Prostate gland (tissue), 2 donors: ENCODE measurements at regions not wholly inside any gene's neighbourhood (a gene's known extent, or its start where the extent isn't known, plus 50 kb on each side); places are given as distances from the start of the nearest gene placed in this dataset.

ENCODE experiments used
- POLR2A ChIP-seq: fragments of 450-650 bp; IDR thresholded peaks from one replicate; pipeline ENCODE4 v1.6.1; 2016; ENCODE audit warnings: antibody characterized with exemption, mild to moderate bottlenecking
- TF ChIP-seq, protein P1 (sequence below), 4 experiments: fragments of 200-600 bp in 2 of 4; fragments of 450-650 bp in 2 of 4; sonication (generic) in 2 of 4; IDR thresholded peaks; 1 replicate in 3 of 4; 2 replicates in 1 of 4; pipeline ENCODE4 v1.5.1; 2016 to 2019; ENCODE audit warnings: antibody characterized with exemption in 4 of 4, mild to moderate bottlenecking in 2 of 4, moderate library complexity in 2 of 4

DNA sequence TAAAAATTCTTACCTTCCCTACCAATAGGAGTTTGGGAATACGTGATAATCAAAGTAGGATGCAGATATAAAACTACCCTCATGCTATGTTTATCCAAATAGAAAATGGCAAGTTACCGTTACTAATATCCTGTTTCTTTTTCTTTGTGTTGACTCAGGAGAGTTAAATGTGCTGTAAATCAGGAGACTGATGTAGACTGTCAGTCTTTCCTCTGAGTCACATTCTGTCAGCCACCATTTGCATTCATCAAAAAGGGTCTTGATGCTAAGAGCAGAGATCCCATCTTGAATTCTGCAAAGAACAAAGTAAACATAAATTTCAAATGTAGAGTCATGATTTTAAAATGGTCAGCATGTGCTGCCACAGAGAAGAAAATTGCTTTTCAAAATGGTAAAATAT, 712.8 kb downstream of the SOCS6 start:
- TF ChIP-seq, protein P1, sequence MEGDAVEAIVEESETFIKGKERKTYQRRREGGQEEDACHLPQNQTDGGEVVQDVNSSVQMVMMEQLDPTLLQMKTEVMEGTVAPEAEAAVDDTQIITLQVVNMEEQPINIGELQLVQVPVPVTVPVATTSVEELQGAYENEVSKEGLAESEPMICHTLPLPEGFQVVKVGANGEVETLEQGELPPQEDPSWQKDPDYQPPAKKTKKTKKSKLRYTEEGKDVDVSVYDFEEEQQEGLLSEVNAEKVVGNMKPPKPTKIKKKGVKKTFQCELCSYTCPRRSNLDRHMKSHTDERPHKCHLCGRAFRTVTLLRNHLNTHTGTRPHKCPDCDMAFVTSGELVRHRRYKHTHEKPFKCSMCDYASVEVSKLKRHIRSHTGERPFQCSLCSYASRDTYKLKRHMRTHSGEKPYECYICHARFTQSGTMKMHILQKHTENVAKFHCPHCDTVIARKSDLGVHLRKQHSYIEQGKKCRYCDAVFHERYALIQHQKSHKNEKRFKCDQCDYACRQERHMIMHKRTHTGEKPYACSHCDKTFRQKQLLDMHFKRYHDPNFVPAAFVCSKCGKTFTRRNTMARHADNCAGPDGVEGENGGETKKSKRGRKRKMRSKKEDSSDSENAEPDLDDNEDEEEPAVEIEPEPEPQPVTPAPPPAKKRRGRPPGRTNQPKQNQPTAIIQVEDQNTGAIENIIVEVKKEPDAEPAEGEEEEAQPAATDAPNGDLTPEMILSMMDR (IDR thresholded peaks at IDR 0.05), result no peak
- no peak for TF ChIP-seq POLR2A
